HPDE6-E6E7 (cell line): ENCODE measurements at regions not wholly inside any gene's neighbourhood (a gene's known extent, or its start where the extent isn't known, plus 50 kb on each side); places are given as distances from the start of the nearest gene placed in this dataset.
"Not testable (repeated sequence)": the region's sequence is repeated elsewhere in the genome, so short reads cannot be mapped to it uniquely, and the experiment has no call there.

Source experiments
- DNase-seq: peaks from one replicate; pipeline ENCODE4 v3.0.0; 2011; ENCODE audit warnings: missing footprints; ENCODE audit errors: extremely low spot score

DNA sequence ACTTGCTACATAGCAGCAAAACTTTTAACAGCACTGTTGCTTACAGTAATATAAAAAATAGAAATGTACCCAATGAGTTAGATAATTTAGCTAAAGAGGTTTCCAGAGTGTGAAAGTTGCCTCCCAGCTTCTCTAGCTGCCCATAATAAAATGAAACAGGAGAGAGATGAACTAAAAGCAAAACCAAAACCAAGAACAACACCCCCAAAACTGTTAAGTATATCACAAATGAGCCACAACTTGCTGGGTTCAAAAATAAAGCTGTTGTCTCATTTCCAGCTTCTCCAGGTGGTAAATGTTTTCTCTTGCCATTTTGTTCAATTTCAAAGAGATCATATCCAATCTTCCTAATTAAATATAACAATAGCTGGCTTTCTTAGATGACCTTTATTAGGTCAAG, 614.0 kb downstream of the ETNK1 start:
- DNase-seq: no peak

DNA sequence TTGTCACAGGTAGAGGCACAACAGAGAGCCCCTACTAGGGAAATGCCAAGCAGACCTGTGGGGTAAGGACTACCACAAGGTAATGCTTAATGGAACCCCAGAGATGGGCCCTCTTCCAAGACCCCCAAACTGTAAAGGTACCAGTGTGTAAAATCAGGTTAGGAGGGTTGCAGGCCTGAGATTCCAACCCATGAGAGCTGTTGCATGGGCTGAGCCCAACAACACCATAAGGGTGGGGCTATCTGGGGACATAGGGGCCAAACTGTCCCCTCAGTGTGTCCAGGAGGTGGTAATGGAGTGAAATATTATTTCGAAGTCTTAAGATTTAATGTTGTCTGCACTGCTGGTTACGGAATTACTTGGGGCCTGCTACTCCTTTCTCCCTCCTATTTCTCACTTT, 620.2 kb downstream of the ETNK1 start:
- DNase-seq: no peak

DNA sequence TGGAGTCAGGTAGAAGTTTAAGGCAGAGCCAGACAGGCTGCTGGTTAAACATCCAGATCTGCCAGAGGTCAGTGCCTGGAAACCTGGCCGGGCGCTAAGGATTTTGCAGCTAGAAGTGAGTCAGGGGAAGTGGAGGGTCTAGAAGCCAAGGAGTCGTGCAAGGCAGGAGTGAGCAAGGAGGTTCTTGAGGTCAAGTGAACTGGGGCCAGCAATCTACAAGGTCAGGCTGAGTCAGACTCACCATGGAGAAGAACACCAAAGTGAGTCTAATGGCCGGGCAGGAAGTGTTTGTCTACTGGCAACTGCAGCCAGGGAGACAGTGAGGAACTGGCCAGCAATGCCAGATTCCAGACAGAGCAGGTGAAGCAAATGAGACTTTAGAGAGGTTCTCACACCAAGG, 628.2 kb downstream of the ETNK1 start:
- no peak for DNase-seq

DNA sequence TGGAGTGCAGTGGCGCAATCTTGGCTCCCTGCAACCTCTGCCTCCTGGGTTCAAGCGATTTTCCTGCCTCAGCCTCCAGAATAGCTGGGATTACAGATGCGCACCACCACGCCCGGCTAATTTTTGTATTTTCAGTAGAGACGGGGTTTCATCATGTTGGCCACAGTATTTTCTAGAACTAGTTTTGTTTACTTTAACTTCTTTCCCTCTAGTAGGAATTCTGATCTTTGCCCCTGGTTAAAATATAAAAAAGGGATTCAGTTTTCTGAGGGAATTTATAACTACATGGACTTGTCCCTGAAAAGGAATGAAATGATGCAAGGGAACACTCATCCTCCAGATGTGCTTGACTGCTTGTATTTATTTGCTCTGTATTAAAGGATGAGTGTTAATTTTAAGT, 628.9 kb downstream of the ETNK1 start:
- not testable (repeated sequence) for DNase-seq

DNA sequence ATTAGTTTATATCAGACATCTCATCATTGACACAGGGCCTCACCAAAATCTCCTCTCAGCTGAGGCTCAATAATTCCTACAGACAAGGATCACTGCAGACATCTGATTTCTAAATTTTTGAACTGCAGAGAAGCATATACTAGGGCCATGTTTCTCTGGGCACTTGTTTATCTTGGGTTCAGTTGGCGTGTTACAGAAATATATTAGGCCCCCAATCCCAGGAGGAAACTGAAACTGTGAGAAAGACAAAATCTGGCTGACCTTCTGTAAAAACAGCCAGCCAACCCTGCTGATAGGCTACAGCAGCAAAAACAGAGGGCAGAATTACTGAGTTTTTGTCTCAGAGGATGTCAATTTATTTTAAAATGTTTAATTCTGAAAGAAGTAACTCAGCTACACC, 634.6 kb downstream of the ETNK1 start:
- DNase-seq: no peak

DNA sequence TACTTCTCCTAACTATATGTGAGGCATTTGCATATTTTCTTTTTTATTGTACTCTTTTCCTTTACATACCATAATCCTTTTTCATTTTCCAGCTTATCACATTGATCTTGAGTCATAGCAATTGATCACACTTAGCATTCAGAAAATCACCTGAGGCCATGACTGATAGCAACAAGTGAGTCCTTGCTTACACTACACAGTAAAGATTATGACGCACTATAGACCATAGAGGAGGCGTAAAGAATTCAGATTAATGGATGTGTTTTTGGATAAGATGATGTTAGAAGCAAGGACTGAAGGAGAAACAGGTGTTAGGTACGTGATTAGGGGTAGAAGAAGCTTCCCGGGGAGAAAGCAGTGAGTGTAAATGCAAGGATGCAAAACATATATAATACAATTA, 637.7 kb downstream of the ETNK1 start:
- no peak for DNase-seq

DNA sequence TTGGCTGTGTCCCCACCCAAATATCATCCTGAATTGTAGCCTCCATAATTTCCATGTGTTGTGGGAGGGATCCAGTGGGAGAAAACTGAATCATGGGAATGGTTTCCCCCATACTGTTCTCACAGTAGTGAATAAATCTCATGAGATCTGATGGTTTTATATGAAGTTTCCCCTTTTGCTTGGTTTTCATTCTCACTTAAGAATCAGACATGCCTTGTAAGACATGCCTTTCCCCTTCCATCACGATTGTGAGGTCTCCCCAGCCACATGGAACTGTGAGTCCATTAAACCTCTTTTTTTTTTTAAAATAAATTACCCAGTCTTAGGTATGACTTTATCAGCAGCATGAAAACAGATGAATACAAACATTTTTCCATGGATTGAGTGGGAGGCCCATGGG, 652.9 kb downstream of the ETNK1 start:
- DNase-seq: no peak

DNA sequence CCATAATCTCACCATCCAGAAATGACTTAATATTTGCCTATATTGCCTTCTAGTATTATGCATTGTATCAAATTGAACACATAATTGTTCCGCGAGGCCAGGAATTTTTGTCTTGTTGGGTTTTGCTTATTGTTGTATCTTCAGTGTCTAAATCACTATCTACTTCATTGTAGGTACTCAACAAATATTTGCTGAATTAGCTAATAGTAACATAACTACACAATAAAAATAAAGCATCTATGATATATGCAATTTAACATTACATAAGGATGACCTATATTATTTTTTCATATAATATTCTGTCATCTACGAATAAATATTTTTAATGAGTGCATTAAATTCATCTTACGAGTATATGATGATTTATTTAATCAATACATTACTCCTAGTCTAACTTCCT, 656.3 kb downstream of the ETNK1 start:
- no peak for DNase-seq

DNA sequence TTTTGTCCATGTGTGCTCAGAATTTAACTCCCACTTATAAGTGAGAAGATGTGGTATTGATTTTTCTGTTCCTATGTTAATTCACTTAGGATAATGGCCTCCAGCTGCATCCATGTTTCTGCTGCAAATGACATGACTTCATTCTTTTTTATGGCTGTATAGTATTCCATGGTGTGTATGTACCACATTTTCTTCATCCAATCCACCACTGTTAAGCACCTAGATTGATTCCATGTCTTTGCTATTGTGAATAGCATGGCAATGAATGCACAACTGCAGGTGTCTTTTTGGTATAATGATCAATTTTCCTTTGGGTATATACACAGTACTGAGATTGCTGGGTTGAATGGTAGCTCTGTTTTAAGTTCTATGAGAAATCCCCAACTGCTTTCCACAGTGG, 657.7 kb downstream of the ETNK1 start:
- no peak for DNase-seq

DNA sequence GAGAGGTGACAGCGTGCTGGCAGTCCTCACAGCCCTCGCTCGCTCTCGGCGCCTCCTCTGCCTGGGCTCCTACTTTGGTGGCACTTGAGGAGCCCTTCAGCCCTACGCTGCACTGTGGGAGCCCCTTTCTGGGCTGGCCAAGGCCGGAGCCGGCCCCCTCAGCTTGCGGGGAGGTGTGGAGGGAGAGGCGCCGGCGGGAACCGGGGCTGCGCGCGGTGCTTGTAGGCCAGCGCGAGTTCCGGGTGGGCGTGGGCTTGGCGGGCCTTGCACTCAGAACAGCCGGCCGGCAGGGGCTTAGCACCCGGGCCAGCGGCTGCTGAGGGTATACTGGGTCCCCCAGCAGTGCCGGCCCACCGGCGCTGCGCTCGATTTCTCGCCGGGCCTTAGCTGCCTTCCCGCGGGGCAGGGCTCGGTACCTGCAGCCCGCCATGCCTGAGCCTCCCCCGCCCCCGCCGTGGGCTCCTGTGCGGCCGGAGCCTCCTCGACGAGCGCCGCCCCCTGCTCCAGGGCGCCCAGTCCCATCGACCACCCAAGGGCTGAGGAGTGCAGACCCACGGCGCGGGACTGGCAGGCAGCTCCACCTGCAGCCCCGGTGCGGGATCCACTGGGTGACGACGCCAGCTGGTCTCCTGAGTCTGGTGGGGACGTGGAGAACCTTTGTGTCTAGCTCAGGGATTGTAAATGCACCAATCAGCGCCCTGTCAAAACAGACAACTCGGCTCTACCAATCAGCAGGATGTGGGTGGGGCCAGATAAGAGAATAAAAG, 661.0 kb downstream of the ETNK1 start:
- DNase-seq: not testable (repeated sequence)

DNA sequence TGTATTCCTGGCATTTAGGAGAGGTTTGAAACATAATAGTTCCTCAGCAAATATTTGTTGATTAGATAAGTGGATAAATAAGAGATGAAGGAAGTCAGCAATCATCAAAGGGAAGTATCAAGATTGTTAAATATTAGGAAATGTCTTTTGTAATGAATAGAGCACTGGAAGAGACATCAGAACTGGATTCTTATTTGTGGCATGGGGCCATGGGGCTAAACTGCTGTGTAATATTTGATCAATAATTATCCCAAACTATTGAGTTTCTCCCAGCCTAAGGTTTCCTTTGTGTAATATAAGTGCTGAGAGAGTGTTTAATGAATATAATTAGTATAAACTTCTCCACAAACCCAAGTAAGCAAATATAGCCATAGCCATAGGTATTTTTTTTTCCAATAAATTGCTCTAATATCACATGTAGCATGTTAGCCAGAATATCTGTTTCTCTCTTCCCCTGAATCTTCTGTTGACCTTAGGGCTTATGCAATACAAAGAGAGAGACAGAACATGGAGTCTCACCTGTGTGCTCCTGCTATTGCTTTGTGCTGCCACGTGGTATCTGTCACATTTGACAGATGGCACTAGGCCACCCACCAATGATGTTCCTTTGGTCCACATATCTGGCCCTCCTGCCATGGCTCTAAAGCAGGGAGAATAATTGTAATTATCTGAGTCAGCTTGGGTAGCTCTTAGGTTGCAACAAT, 658.7 kb downstream of the SOX5 start:
- DNase-seq: no peak

DNA sequence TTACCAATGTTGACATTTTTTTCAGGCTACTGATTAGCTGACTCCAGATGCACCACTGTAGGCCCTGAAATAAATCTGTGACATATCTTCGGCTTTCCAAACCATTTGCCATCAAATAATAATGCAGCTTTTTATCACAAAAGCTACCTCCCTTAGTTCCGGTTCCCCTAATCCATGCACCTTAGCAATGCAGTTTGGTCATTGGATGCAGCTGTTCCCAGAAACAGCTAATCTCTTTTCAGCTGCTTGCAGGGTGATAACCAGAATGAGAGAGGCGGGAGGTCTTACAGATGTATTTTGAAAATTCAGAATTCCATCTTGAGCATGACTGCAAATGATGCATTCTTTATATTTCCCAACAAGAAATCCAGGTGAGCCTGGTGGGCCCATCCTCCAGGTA, 646.2 kb downstream of the SOX5 start:
- no peak for DNase-seq

DNA sequence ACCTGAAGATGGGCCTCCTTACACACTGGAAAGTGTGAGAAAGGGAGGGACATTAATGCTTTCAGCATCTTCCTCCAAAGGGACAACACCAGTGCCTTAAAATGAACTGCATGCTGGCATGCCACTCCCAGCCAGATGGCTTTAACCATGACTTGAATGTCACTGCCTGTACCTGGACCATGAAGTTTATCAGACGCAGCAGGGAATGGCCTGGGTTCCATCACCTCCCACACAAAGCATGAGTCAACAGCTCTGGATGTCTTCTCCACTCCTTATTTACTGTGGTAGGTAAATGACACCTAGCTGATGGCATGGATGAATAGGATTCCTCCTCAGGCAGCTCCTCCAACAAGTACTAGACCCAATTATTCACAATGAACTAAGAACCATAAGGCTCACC, 645.6 kb downstream of the SOX5 start:
- DNase-seq: no peak

DNA sequence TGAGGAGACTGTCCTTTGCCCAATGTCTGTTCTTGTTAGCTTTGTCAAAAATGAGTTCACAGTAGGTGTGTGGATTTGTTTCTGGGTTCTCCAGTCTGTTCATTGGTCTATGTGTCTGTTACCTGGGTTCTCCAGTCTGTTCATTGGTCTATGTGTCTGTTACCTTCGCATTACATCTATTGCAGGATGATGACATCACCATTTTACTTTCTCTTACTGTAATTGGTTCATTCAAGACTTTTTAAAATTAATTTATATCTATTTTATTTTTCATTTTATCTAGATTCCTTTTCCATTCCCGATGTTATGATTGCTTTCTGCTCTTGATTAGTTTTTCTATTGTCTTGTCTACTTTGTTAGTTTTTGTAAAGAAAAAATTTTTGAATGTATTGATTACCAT, 615.5 kb downstream of the SOX5 start:
- no peak for DNase-seq

DNA sequence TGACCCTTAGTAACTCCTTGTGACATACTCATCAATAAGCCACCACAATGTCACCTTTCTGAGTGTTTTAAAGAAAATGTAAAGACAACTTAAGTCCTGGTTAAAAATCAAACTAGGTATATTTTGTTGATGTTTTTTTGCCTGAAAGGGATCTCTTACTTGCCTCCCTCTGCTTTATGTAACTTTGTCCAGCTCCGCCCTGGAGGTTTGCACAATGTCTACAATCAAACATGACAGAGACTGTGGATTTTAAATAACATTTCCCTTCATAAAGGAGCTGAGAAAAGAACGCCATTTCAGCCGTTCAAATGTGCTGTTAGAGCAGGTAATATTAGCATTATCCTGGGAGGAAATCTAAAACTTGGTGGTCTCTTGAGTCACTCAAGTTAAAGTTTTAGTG, 613.9 kb downstream of the SOX5 start:
- DNase-seq: no peak

DNA sequence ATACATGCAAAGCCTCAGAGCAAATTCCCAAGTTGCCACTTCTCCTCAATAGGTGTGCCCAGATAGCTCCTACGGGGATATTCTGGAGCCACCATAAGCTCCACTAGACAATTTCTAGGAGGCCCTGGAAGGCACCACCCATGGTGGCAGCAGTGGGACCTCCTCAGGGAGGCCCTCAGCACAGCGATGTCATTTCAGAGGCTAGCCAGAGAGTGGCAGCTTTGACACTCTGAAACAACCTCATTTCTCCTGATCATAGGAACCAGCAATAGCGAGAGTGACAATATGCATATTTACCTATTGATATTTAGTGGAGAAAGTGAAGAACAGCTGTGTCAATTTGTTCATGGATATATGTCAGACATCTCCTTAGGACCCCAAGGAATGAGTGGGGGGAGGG, 612.3 kb downstream of the SOX5 start:
- DNase-seq: no peak

DNA sequence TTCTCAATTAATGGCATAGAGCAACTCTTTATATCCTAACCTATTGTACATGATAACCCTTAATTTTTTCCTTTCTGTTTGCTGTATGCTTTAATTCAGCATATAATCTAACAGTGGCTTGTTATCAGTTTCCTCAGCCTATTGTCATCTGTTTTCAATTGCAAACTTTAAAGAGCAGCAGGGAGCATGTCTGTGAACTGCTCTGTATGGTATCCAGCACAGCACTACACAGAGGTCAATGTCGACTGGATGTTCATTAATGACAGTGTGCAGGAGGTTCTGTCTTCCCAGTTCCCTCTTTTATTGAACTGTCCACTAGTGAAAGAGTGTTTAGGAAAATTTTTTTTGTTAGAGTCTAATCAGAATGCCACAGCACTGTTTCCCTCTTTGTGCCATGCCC, 609.1 kb downstream of the SOX5 start:
- DNase-seq: no peak

DNA sequence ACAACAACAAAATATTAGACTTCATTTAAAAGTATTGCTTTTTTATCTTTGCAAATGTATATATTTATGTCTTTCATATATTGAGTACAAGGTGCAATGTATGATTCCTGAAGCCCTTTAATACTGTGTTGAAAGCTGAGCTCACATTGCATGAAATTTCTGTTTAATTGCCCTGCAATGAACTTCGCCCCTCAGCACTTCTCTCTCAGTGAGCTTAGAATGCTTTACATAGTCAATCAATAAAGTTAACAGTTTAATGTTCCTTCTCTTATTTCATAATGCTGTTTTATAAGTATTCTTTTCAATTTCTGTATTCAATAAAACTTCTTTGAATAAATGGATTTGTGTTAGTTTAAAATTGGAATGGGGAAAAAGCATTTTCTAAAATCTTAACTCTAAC, 607.1 kb downstream of the SOX5 start:
- no peak for DNase-seq

DNA sequence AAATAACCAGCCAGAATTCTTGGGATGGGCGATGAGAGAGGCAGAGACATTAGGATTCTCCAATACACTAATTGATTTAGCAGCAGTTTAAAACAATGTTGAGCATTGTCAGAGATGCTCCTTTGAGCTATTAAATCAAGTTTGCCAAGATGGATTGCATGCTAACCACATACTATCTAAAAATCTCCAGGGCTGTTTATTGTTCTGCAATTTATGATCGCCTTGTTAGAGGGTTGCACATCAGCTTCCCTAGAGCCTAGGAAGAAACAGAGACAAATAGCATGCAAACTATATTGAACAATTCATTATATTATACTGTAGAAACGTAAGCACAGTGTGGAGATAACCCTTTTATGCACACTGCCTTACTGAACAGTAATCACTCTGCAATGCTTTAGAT, 599.9 kb downstream of the SOX5 start:
- DNase-seq: no peak

DNA sequence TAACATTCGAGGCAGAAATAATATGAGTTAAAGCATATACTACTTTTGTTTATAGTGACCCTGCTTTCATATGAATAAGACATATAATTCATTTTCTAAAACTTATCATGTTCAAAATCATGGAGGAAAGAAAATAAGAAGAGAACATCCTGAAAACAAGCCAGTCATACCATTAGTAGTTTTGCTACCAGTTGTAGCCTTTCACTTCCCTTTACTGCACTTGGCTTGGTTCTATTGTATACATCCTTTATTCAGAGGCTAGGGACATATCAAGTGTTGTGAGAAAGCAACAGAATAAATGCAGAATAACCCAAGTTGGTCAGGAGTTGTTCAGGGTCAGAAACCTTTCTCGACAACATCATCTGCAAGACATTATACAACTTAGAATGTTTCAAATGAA, 598.7 kb downstream of the SOX5 start:
- DNase-seq: no peak

DNA sequence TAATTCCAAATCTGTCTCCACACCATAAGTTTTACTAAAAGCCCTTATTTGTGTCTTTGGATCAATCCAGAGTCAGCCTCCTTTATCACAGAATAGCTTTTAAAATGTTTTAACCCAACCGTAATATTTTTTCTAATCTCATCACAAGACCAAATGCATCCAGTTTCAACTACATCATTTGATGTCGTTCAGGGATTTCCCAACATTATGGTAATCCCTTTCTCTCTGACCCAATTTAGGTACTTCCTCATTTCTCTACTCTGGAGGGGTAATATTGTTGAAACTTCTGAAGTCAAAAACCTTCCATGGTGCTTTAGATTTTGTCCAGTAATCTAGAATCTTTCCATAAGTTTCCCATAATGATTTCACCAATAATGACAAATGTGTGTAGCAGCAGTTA, 596.8 kb downstream of the SOX5 start:
- no peak for DNase-seq

DNA sequence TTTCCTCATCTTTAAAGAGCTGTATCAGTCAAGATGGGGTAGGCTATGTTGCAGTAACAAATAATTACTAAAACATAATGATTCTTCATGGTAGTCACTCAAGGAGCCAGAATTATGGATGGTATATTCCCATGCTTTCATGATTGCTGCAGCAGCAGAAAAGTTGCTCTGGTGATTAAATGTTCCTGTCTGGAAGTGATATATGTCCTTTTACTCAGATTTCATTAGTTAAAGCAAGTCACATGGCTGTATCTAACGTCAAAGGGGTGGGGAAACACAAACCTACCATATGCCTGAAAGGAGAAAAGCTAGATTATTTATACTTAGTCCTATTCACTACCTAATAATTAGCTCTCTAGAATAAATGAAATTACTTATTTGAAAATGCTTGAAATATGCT, 594.7 kb downstream of the SOX5 start:
- DNase-seq: no peak

DNA sequence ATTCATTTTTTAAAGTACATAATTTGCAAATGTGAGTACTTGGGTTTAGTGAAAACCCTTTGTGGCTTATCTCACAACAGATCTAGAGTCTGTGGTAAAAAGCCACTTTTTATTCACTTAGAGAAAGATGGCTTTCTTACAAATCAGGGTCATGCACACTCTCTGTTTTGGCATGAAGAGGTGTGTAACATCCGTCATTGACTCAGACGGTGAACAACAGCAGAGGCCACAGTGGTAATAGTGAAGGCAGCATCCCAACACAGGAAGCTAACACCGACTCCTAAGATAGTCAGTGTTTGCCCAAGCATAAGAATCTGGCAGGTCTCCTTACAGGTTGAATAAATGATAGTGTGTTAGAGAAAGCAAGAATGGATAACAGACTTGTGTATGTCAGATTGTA, 593.0 kb downstream of the SOX5 start:
- no peak for DNase-seq
